Osteoblast (primary cell): ENCODE measurements at regions not wholly inside any gene's neighbourhood (a gene's known extent, or its start where the extent isn't known, plus 50 kb on each side); places are given as distances from the start of the nearest gene placed in this dataset.

Experiments
- DNase-seq: peaks from one replicate; pipeline ENCODE4 v3.0.0; 2011; ENCODE audit warnings: low spot score, mixed read lengths; ENCODE audit not compliant: insufficient read length; ENCODE audit errors: missing footprints
- H2AFZ ChIP-seq: 2 replicates; pipeline ENCODE4 v1.6.0; 2011; ENCODE audit warnings: mild to moderate bottlenecking, low read length
- H3K27ac ChIP-seq: 2 replicates; pipeline ENCODE4 v1.5.1; 2011; ENCODE audit warnings: mild to moderate bottlenecking, low read depth, low read length, moderate library complexity
- H3K27me3 ChIP-seq: 2 replicates; pipeline ENCODE4 v1.6.0; 2012; ENCODE audit warnings: mild to moderate bottlenecking, control low read depth, inconsistent platforms, low read length, moderate library complexity; ENCODE audit not compliant: insufficient read depth
- H3K36me3 ChIP-seq: 2 replicates; pipeline ENCODE4 v1.5.1; 2011; ENCODE audit warnings: mild to moderate bottlenecking, low read length, control low read depth, moderate library complexity; ENCODE audit not compliant: insufficient read depth
- H3K4me1 ChIP-seq: 2 replicates; pipeline ENCODE4 v1.5.1; 2011; ENCODE audit warnings: mild to moderate bottlenecking, low read length, control low read depth, moderate library complexity; ENCODE audit not compliant: insufficient read depth
- H3K4me2 ChIP-seq: 2 replicates; pipeline ENCODE4 v1.6.0; 2011; ENCODE audit warnings: mild to moderate bottlenecking, low read length; ENCODE audit not compliant: insufficient read depth
- H3K4me3 ChIP-seq: fragments of 200-600 bp; sonication (generic); 3 replicates; pipeline ENCODE4 v1.5.1; 2012; ENCODE audit warnings: mild to moderate bottlenecking, low read length, inconsistent platforms; ENCODE audit not compliant: insufficient read depth
- H3K79me2 ChIP-seq: 2 replicates; pipeline ENCODE4 v1.6.0; 2012; ENCODE audit warnings: mild to moderate bottlenecking, low read length, control low read depth, inconsistent platforms; ENCODE audit not compliant: insufficient read depth
- H3K9me3 ChIP-seq: 2 replicates; pipeline ENCODE4 v1.5.1; 2011; ENCODE audit warnings: low read depth, low read length, control low read depth
- H4K20me1 ChIP-seq: 2 replicates; pipeline ENCODE4 v1.6.0; 2012; ENCODE audit warnings: mild to moderate bottlenecking, low read length, control low read depth; ENCODE audit not compliant: insufficient read depth
- TF ChIP-seq, protein P1 (sequence below): IDR thresholded peaks from 2 replicates; pipeline ENCODE4 v1.5.1; 2011; ENCODE audit warnings: mild to moderate bottlenecking, low read depth, low read length, moderate library complexity; ENCODE audit errors: extremely low read depth

GRCh38 chr5:2656206-2656605, 95.3 kb downstream of the IRX2 start:
- Histone ChIP-seq H4K20me1 (no peaks in the 10 kb centered on the region), H3K4me1 (no peaks in the 10 kb centered on the region), H3K79me2 (no peaks in the 10 kb centered on the region), H3K9me3 (peaks cover 2% of the 10 kb centered on the region), H3K27me3 (no peaks in the 10 kb centered on the region), H3K27ac (no peak overlapping the region), H3K36me3 (no peaks in the 10 kb centered on the region), H3K4me3 (no peak overlapping the region), H3K4me2 (no peak overlapping the region), H2AFZ (no peak overlapping the region)
- DNase-seq, result no peak
- TF ChIP-seq, protein P1, sequence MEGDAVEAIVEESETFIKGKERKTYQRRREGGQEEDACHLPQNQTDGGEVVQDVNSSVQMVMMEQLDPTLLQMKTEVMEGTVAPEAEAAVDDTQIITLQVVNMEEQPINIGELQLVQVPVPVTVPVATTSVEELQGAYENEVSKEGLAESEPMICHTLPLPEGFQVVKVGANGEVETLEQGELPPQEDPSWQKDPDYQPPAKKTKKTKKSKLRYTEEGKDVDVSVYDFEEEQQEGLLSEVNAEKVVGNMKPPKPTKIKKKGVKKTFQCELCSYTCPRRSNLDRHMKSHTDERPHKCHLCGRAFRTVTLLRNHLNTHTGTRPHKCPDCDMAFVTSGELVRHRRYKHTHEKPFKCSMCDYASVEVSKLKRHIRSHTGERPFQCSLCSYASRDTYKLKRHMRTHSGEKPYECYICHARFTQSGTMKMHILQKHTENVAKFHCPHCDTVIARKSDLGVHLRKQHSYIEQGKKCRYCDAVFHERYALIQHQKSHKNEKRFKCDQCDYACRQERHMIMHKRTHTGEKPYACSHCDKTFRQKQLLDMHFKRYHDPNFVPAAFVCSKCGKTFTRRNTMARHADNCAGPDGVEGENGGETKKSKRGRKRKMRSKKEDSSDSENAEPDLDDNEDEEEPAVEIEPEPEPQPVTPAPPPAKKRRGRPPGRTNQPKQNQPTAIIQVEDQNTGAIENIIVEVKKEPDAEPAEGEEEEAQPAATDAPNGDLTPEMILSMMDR, result no peak

DNA sequence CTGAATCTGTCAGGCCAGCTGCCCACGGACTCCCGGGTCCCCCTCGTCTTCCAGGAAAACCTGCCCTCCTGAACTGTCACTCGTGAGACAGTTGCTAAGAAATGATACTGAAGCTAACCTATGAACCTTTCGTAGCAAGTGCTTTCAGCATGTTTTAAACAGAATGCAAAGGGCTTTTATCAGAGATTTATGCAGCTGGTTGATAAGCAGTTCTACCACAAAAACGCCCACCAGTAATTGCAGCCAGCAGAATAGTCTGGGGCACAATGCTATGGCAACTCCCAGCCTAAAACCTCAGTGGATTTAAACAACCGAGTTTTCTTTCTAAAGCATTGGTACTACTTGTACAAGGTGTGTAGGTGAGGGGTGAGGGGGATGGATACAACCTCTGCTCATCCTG, 97.5 kb downstream of the IRX2 start:
- Histone ChIP-seq H2AFZ (no peak overlapping the region), H3K9me3 (peaks cover 2% of the 10 kb centered on the region), H3K4me2 (no peak overlapping the region), H3K36me3 (no peaks in the 10 kb centered on the region), H3K27me3 (no peaks in the 10 kb centered on the region), H3K79me2 (no peaks in the 10 kb centered on the region), H3K4me1 (no peaks in the 10 kb centered on the region), H3K4me3 (no peak overlapping the region), H3K27ac (no peak overlapping the region), H4K20me1 (no peaks in the 10 kb centered on the region)
- DNase-seq, result no peak
- TF ChIP-seq, protein P1, result no peak

DNA sequence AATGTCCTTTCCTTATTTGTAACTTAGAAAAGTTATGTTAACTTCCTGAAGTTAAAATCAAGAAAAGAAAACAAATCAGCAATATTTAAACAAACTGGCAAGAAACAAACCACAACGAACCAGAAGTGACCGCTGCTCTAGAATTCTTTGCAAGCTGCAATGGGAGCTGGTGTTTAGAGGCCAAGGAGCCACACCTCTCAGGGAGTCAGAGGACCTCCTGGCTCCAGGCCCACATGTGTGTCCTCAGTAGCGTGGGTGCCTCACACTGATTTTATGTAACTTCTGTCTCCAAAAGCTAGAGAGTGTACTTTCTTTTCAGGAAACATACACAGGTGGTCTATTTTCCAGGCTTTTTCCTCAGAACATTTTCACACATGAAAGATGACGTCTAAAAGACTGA, 100.4 kb downstream of the IRX2 start:
- Histone ChIP-seq H3K9me3 (peaks cover 2% of the 10 kb centered on the region), H3K27ac (no peak overlapping the region), H3K4me2 (no peak overlapping the region), H4K20me1 (no peaks in the 10 kb centered on the region), H3K27me3 (no peaks in the 10 kb centered on the region), H3K36me3 (no peaks in the 10 kb centered on the region), H2AFZ (no peak overlapping the region), H3K4me3 (no peak overlapping the region), H3K79me2 (no peaks in the 10 kb centered on the region), H3K4me1 (no peaks in the 10 kb centered on the region)
- no peak for DNase-seq
- TF ChIP-seq, protein P1, result no peak

GRCh38 chr5:2642684-2643345, 108.7 kb downstream of the IRX2 start:
- Histone ChIP-seq H3K4me2 (no peak overlapping the region), H3K36me3 (no peaks in the 10 kb centered on the region), H3K27ac (no peak overlapping the region), H3K4me3 (no peak overlapping the region), H3K9me3 (no peaks in the 10 kb centered on the region), H3K27me3 (no peaks in the 10 kb centered on the region), H2AFZ (no peak overlapping the region), H4K20me1 (no peaks in the 10 kb centered on the region), H3K4me1 (no peaks in the 10 kb centered on the region), H3K79me2 (no peaks in the 10 kb centered on the region)
- no peak for DNase-seq
- TF ChIP-seq, protein P1, result no peak
